HG03439 (cell line): ENCODE measurements at regions not wholly inside any gene's neighbourhood (a gene's known extent, or its start where the extent isn't known, plus 50 kb on each side); places are given as distances from the start of the nearest gene placed in this dataset.
A peak's percentile ranks its signal among the peaks of the same experiment; 100 is the strongest.
"Not testable (repeated sequence)": the region's sequence is repeated elsewhere in the genome, so short reads cannot be mapped to it uniquely, and the experiment has no call there.

Experiments
- ATAC-seq: cut with Tn5 transposase; IDR thresholded peaks from one replicate; pipeline ENCODE4 v1.9.1; 2021; ENCODE audit warnings: mild to moderate bottlenecking, moderate library complexity; ENCODE audit not compliant: unreplicated experiment

GRCh38 chr10:77740396-77740795, 102.8 kb upstream of the KCNMA1 start:
- not testable (repeated sequence) for ATAC-seq

DNA sequence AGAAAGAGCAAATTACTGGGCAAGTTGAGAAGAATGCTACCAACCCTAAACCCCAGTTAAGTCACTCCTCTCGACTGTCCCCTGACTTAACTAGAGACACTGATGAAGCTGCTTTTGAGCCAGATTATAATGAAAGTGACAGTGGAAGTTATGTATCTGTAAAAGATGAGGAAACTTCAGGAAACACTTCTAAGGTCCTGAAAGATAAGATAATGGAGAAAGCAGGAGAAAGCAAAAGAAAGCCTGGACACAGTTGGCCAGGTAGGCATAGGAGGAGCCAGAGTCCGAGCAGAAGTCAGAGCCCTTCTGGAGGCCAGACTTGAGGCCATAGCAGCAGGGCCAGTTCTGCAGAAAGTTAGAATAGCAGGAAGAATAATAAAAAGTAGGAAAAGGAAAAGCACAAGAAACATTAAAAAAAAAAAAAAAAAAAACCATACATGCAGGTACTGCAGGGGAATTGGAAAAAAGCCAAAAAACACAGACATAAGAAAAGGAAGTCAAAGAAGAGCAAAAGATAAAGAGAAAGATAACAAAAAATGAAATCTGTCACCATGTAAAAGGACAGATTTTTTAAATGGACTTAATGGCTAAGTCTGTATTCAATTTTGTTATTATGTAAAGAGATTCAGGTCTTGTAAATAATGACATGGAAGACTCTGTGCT, 101.0 kb upstream of the KCNMA1 start:
- ATAC-seq = no peak

GRCh38 chr10:77737608-77738007, 100.0 kb upstream of the KCNMA1 start:
- ATAC-seq = no peak

- ATAC-seq = not testable (repeated sequence)
Observed at GRCh38 chr10:77735136-77735535, 97.5 kb upstream of the KCNMA1 start.

DNA sequence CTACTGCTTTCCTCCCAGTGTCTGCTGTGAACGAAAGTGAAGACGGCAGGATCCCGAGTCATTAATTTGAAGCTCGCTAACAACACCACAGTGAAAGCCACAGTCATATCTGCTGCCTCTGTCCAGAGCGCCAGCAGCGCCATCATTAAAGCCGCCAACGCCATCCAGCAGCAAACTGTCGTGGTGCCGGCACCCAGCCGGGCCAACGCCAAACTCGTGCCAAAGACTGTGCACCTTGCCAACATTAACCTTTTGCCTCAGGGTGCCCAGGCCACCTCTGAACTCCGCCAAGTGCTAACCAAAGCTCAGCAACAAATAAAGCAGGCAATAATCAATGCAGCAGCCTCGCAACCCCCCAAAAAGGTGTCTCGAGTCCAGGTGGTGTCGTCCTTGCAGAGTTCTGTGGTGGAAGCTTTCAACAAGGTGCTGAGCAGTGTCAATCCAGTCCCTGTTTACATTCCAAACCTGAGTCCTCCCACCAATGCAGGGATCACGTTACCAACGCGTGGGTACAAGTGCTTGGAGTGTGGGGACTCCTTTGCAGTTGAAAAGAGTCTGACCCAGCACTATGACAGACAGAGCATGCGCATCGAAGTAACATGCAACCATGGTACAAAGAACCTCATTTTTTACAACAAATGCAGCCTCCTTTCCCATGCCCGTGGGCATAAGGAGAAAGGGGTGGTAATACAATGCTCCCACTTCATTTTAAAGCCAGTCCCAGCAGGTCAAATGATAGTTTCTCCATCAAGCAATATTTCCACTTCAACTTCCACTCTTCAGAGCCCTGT, 94.8 kb upstream of the KCNMA1 start:
- no peak for ATAC-seq

DNA sequence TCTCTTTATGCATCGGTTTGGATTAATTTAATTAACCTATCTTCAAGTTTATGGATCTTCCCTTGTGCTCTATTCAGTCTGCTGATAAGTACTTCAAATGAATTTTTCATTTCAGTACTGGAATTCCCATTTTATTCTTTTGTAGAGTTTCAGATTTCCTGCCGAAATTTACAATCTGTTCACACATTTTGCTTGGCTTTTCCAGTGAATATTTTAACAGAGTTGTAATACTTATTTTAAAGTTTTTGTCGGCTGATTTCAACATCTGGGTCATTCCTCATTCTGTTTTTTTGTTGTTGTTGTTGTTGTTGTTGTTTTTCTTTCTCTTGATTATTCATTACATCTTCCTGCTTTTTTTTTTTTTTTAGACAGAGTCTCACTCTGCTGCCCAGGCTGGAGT, 89.9 kb upstream of the KCNMA1 start:
- ATAC-seq = no peak

- no peak for ATAC-seq
Observed at GRCh38 chr10:77726732-77727131, 89.1 kb upstream of the KCNMA1 start.

GRCh38 chr10:77726301-77726700, 88.7 kb upstream of the KCNMA1 start:
- no peak for ATAC-seq

DNA sequence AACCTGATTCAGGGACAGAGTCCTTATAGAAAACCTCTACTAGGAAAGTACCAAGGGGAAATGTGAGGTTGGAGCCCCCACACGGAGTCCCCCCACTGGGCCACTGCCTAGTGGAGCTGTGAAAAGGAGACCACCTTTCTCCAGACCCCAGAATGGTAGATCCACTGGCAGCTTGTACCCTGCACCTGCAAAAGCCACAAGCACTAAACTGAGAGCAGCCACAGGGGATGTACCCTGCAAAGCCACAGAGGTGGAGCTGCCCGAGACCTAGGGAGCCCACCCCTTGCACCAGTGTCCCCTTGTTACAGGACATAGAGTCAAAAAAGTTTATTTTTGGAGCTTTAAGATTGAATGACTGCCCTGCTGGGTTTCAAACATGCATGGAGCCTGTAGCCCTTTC, 87.2 kb upstream of the KCNMA1 start:
- ATAC-seq = no peak

DNA sequence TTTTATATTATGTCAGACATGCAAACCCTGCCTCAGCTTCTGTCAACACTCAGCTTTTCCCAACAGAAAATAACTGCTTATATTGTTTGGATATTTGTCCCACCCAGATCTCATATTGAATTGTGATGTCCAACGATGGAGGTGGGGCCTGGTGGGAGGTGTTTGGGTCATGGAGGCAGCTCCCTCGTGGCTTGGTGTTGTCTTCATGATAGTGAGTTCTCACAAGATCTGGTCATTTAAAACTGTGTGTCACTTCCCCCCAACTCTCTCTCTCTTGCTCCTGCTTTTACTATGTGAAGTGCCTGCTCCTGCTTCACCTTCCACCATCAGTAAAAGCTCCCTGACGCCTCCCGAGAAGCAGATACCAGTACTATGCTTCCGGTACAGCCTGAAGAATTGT, 85.8 kb upstream of the KCNMA1 start:
- no peak for ATAC-seq

- ATAC-seq = not testable (repeated sequence)
Observed at GRCh38 chr10:77722956-77723355, 85.3 kb upstream of the KCNMA1 start.

DNA sequence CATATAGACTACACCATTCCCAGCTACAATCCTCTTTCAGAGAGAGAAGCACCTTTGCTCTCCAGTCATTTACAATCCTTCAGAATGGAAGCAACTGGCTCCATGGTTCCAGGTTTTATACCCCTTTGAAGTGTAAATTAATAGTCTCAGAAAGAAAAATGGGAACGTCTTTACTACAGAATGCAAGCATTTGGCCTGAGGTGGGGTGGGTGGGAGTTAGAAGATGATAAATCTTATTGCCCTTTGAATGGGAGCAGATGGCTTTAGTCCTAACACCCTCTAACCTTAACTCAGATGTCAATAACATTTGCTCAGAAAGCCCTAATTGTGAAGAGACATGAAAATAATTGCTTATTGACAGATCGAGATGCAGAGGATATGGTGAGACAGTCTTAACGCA, 84.2 kb upstream of the KCNMA1 start:
- no peak for ATAC-seq

- ATAC-seq = no peak
Observed at GRCh38 chr10:77718957-77719356, 81.3 kb upstream of the KCNMA1 start.

DNA sequence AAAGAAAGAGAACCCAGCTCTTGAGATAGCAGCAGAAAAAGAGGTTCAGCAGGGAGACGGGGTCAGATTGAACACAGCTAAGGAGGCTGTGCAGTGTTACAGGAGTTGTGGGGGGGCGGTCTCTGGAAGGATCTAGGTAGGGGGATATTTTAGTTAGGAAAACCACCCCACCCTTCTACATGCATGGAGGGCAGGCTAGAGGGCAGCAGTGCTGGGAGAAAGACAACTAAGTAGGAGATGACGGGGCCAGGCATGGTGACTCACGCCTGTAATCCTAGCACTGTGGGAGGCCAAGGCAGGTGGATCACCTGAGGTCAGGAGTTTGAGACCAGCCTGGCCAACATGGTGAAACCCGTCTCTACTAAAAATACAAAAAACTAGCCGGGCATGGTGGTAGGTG, 80.7 kb upstream of the KCNMA1 start:
- ATAC-seq = not testable (repeated sequence)

- no peak for ATAC-seq
Observed at GRCh38 chr10:77717336-77717735, 79.7 kb upstream of the KCNMA1 start.

DNA sequence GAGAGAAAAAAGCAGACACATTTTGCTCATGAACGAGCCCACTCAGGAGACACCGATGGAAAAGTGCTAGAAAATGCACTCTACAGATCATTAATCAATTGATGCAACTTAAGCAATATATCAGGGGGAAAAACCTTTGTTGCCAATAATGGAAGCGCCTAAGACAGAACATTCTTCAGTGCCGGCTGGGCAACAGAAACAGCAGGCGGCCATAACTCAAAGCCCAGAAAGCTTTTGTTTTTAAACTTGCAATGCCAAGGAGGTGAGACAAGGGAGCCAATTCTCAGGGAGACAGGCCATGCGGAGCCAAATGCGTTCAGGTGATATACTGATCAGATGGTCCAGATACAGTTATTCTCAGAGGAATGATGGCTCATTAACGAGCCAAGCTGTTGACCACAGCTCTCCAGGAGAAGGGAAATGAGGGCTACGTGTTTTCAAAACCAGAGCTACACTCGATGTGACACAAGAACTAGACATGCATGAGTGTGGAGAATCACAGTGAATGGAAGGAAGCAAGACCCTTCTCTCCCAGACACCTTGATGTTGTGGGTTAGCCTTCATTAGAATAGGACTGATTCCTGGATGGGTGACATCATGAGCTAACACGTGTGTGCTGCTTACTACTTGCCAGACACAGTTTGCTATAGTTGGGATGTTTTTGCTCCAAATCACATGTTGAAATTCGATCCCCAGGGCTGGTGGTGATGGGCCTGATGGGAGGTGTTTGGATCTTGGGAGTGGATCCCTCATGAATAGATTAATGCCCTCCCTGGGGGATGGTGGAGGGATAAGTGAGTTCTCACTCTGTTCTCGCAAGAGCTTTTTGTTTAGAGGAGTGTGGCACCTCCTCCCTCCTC, 79.1 kb upstream of the KCNMA1 start:
- ATAC-seq = no peak

DNA sequence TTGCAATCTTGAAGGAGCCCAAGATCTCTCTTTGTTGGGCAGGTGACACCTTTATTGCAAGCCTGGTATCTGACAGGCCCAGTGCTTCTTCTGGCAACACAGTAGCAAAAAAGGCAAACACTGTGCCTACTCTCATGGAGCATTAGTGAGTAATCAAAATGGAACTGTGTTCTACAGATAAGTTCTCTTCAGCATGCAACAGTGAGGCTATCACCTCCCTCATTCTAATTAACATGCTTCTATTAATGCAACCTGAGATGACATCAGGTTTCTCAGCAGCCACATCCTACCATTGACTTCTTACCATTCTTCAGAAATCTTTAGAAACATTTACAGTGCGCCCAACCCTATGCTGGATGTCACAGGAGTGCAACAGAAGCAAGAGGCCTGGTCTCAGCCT, 77.9 kb upstream of the KCNMA1 start:
- ATAC-seq = no peak

DNA sequence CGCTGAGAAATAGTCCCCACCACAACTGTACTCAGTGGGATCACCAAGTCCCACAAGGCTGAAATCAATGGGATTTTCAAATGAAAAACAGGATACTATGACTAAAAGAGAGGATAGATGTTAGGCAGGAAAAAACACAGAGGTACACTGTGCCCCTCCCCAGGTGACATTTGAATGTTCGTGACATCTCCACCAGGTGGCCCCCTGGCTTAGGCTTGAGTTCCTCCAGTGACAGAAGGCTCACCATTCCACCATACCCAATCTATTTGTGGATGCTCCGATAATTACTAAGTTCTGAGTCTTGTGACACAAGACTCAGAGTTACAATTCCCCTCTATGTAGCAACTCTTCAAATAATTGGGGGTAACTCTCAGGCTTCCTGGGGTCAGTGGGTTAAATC, 77.5 kb upstream of the KCNMA1 start:
- ATAC-seq = no peak

- no peak for ATAC-seq
Observed at GRCh38 chr10:77713521-77714280, 76.1 kb upstream of the KCNMA1 start.

DNA sequence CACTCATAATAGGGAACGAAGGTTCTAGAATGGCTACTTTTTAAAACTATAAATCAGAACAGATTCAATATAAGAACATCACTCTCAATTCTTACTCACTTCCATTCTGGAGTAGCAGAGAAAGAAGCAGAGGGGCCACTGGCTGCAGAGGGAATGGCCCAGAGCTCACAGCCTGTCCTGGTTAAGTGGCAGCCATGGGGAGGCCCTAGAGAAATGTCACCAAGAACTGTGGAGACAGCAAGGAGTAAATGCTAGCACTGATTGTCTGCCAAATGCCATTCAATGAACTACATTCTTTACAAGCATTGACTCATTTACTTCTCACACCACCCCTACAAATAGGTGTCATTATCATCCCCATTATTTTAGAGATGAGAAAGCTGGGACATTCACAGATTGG, 74.6 kb upstream of the KCNMA1 start:
- ATAC-seq = no peak

- ATAC-seq = peak; percentile 6
Observed at GRCh38 chr10:77711683-77712049, 74.1 kb upstream of the KCNMA1 start.
